AG08396 (cell line): ENCODE measurements at regions not wholly inside any gene's neighbourhood (a gene's known extent, or its start where the extent isn't known, plus 50 kb on each side); places are given as distances from the start of the nearest gene placed in this dataset.
A peak's percentile ranks its signal among the peaks of the same experiment; 100 is the strongest.
"Not testable (repeated sequence)": the region's sequence is repeated elsewhere in the genome, so short reads cannot be mapped to it uniquely, and the experiment has no call there.

Experiments
- DNase-seq: peaks from one replicate; pipeline ENCODE4 v3.0.0; 2012; ENCODE audit warnings: low spot score, mixed read lengths

- DNase-seq, result no peak
Measured at GRCh38 chr4:159937595-159937994, 834.7 kb downstream of the RAPGEF2 start.

GRCh38 chr4:159939681-159940080 is 836.8 kb downstream of the RAPGEF2 start:
- not testable (repeated sequence) for DNase-seq

- DNase-seq, result no peak
Measured at GRCh38 chr4:159941076-159941475, 838.2 kb downstream of the RAPGEF2 start.

- no peak for DNase-seq
Measured at GRCh38 chr4:159944477-159944876, 841.6 kb downstream of the RAPGEF2 start.

GRCh38 chr4:159946983-159947615 is 844.2 kb downstream of the RAPGEF2 start:
- DNase-seq, result peak; percentile 29

- no peak for DNase-seq
Measured at GRCh38 chr4:159950707-159951106, 847.8 kb downstream of the RAPGEF2 start.

GRCh38 chr4:159966746-159967145 is 863.9 kb downstream of the RAPGEF2 start:
- DNase-seq, result no peak

GRCh38 chr4:159976871-159977482 is 874.1 kb downstream of the RAPGEF2 start:
- not testable (repeated sequence) for DNase-seq

- DNase-seq, result no peak
Measured at GRCh38 chr4:159977907-159978617, 875.2 kb downstream of the RAPGEF2 start.

GRCh38 chr4:159979351-159979750 is 876.5 kb downstream of the RAPGEF2 start:
- no peak for DNase-seq

- no peak for DNase-seq
Measured at GRCh38 chr4:159979953-159980352, 877.1 kb downstream of the RAPGEF2 start.

GRCh38 chr4:159980826-159981468 is 878.1 kb downstream of the RAPGEF2 start:
- DNase-seq, result no peak

- no peak for DNase-seq
Measured at GRCh38 chr4:159981469-159981856, 878.6 kb downstream of the RAPGEF2 start.

GRCh38 chr4:159983082-159983481 is 880.2 kb downstream of the RAPGEF2 start:
- no peak for DNase-seq

GRCh38 chr4:160009656-160010493 is 907.0 kb downstream of the RAPGEF2 start:
- no peak for DNase-seq

GRCh38 chr4:160019936-160020335 is 917.1 kb downstream of the RAPGEF2 start:
- no peak for DNase-seq

- no peak for DNase-seq
Measured at GRCh38 chr4:160020804-160021203, 917.9 kb downstream of the RAPGEF2 start.

- DNase-seq, result no peak
Measured at GRCh38 chr4:160021870-160022269, 919.0 kb downstream of the RAPGEF2 start.

- no peak for DNase-seq
Measured at GRCh38 chr4:160026721-160027120, 923.8 kb downstream of the RAPGEF2 start.

- no peak for DNase-seq
Measured at GRCh38 chr4:160034501-160034900, 931.6 kb downstream of the RAPGEF2 start.

GRCh38 chr4:160038615-160039014 is 935.7 kb downstream of the RAPGEF2 start:
- no peak for DNase-seq

- DNase-seq, result no peak
Measured at GRCh38 chr4:160044693-160045092, 941.8 kb downstream of the RAPGEF2 start.
